ENCODE measurements at regions not wholly inside any gene's neighbourhood (a gene's known extent, or its start where the extent isn't known, plus 50 kb on each side); places are given as distances from the start of the nearest gene placed in this dataset.

GRCh38 chr2:172251231-172251630 is 148.5 kb upstream of the DLX2 start:
- Histone ChIP-seq H3K9me3 (ENCODE audit: control insufficient read depth, insufficient read depth, low read depth, low read length) (no peaks in the 10 kb centered on the region), H3K4me1 (ENCODE audit: control insufficient read depth, insufficient read depth, low read length) (peaks cover 8% of the 10 kb centered on the region), H3K27ac (ENCODE audit: low read length) (no peak overlapping the region), H3K4me3 (ENCODE audit: low read depth in 2 of 2, low read length in 2 of 2) (no peak overlapping the region), H3K27me3 (ENCODE audit: control insufficient read depth, insufficient read depth, low read length) (no peaks in the 10 kb centered on the region), H3K36me3 (ENCODE audit: control insufficient read depth, insufficient read depth, low read length) (no peaks in the 10 kb centered on the region)
- intact Hi-C loops (cut with micrococcal nuclease; ENCODE audit: unreplicated experiment) (no loop called here), in situ Hi-C loops (cut with HindIII; ENCODE audit: low pct_unique_long_range_greater_than_20kb, low sequenced_read_pairs) (no loop called here)
- ChIA-PET POLR2A (no interaction called here), CTCF (no interaction called here)
- no peak for TF ChIP-seq REST (IDR thresholded peaks at IDR 0.05; ENCODE audit: insufficient read depth in 1 of 2, low read depth in 2 of 2, low read length in 1 of 2)
- no peak for TF ChIP-seq POLR2AphosphoS5 (IDR thresholded peaks at IDR 0.05; ENCODE audit: low read depth, low read length)
- TF ChIP-seq CTCF (IDR thresholded peaks at IDR 0.05): no peak
- TF ChIP-seq SIN3A (IDR thresholded peaks at IDR 0.05; ENCODE audit: borderline replicate concordance, insufficient read depth, low read depth, low read length): no peak
- no peak for TF ChIP-seq TCF7L2 (IDR thresholded peaks at IDR 0.05; ENCODE audit: low read depth, low read length)
- ATAC-seq (no peak), DNase-seq (ENCODE audit: low read depth, low spot score) (no peak)
- no TSS peak for BruUV-seq (replicated peaks)

DNA sequence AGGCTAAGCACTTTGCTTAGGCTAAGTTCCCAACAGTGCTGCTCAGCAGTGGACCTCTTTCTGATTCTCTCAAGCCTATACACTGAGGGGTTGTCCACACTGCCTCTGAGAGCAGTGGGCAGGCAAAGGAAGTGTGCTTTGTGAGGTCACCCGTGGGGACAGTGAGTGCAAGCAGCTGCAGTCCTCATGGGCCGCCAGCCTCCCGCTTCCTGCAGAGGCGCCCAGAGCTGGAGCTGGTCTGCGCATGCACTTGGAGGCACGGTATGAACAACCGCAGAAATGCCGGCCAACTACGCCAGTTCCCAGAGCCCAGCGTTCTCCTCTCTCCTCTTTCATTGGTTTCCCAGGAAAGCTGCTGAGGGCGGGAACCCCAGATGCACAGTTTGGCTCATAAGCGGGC is 149.5 kb upstream of the DLX2 start:
- BruUV-seq (replicated peaks): no TSS peak
- intact Hi-C loops (cut with micrococcal nuclease; ENCODE audit: unreplicated experiment) (no loop called here), in situ Hi-C loops (cut with HindIII; ENCODE audit: low pct_unique_long_range_greater_than_20kb, low sequenced_read_pairs) (no loop called here)
- DNase-seq (ENCODE audit: low read depth, low spot score) (no peak), ATAC-seq (no peak)
- Histone ChIP-seq H3K36me3 (ENCODE audit: control insufficient read depth, insufficient read depth, low read length) (no peaks in the 10 kb centered on the region), H3K27ac (ENCODE audit: low read length) (no peak overlapping the region), H3K4me3 (ENCODE audit: low read depth in 2 of 2, low read length in 2 of 2) (no peak overlapping the region), H3K27me3 (ENCODE audit: control insufficient read depth, insufficient read depth, low read length) (no peaks in the 10 kb centered on the region), H3K4me1 (ENCODE audit: control insufficient read depth, insufficient read depth, low read length) (peaks cover 8% of the 10 kb centered on the region), H3K9me3 (ENCODE audit: control insufficient read depth, insufficient read depth, low read depth, low read length) (no peaks in the 10 kb centered on the region)
- ChIA-PET CTCF (no interaction called here), POLR2A (no interaction called here)
- no peak for TF ChIP-seq CTCF (IDR thresholded peaks at IDR 0.05)
- TF ChIP-seq TCF7L2 (IDR thresholded peaks at IDR 0.05; ENCODE audit: low read depth, low read length): no peak
- no peak for TF ChIP-seq POLR2AphosphoS5 (IDR thresholded peaks at IDR 0.05; ENCODE audit: low read depth, low read length)
- TF ChIP-seq REST (IDR thresholded peaks at IDR 0.05; ENCODE audit: insufficient read depth in 1 of 2, low read depth in 2 of 2, low read length in 1 of 2): no peak
- no peak for TF ChIP-seq SIN3A (IDR thresholded peaks at IDR 0.05; ENCODE audit: borderline replicate concordance, insufficient read depth, low read depth, low read length)

Measured in Panc1 (cell line).